ENCODE measurements at regions not wholly inside any gene's neighbourhood (a gene's known extent, or its start where the extent isn't known, plus 50 kb on each side); places are given as distances from the start of the nearest gene placed in this dataset.

DNA sequence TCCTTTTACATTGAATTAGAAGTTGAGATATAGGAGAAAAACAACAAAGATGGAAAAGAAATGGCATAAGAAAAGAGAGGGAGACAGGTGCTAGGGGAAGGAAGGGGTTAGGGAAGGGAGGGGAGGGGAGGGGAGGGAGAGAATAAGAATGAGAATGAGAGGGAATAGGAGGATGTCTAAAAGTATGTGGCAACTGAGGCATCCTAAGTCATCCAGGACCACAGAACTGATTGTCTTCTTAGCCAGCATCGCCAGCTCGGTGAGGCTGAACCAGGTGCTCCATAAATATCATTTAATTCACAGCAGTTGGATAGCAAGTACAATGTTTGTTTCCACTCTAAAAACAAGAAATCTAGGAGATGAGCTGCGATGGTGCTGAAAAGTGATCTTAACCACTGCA, 393.5 kb downstream of the TMEM182 start:
- TF ChIP-seq TAF1 (IDR thresholded peaks at IDR 0.05; ENCODE audit: borderline replicate concordance, insufficient read depth, low read length) (no peak), SIN3A (IDR thresholded peaks at IDR 0.05; ENCODE audit: borderline replicate concordance, insufficient read depth, low read length) (no peak), POLR2AphosphoS5 (IDR thresholded peaks at IDR 0.05; ENCODE audit: low read depth, low read length) (no peak), FOXP2 (optimal IDR thresholded peaks at IDR 0.05; ENCODE audit: borderline replicate concordance, extremely low read depth, extremely low read length, insufficient read depth) (no peak)

DNA sequence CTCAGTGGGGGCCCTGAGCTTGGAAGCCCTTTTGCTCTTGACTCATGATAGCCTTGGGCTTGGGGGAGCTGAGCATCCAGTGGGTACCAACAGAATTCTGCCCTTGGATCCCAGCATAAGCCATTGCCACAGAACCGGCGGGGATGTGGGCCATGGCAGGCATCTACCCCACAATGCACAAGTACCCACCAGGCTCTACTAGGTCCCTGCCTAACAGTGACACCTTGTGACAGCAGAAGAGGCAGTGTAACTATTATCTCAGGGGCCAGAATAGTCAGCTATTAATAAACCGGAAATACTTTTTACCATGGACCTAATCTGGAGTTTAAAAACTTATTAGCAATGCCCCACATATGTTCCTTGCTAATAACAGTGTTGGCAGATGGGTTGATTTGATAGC, 397.2 kb downstream of the TMEM182 start:
- TF ChIP-seq TAF1 (IDR thresholded peaks at IDR 0.05; ENCODE audit: borderline replicate concordance, insufficient read depth, low read length) (no peak), POLR2AphosphoS5 (IDR thresholded peaks at IDR 0.05; ENCODE audit: low read depth, low read length) (no peak), SIN3A (IDR thresholded peaks at IDR 0.05; ENCODE audit: borderline replicate concordance, insufficient read depth, low read length) (no peak), FOXP2 (optimal IDR thresholded peaks at IDR 0.05; ENCODE audit: borderline replicate concordance, extremely low read depth, extremely low read length, insufficient read depth) (no peak)
- TF ChIP-seq, protein P1, sequence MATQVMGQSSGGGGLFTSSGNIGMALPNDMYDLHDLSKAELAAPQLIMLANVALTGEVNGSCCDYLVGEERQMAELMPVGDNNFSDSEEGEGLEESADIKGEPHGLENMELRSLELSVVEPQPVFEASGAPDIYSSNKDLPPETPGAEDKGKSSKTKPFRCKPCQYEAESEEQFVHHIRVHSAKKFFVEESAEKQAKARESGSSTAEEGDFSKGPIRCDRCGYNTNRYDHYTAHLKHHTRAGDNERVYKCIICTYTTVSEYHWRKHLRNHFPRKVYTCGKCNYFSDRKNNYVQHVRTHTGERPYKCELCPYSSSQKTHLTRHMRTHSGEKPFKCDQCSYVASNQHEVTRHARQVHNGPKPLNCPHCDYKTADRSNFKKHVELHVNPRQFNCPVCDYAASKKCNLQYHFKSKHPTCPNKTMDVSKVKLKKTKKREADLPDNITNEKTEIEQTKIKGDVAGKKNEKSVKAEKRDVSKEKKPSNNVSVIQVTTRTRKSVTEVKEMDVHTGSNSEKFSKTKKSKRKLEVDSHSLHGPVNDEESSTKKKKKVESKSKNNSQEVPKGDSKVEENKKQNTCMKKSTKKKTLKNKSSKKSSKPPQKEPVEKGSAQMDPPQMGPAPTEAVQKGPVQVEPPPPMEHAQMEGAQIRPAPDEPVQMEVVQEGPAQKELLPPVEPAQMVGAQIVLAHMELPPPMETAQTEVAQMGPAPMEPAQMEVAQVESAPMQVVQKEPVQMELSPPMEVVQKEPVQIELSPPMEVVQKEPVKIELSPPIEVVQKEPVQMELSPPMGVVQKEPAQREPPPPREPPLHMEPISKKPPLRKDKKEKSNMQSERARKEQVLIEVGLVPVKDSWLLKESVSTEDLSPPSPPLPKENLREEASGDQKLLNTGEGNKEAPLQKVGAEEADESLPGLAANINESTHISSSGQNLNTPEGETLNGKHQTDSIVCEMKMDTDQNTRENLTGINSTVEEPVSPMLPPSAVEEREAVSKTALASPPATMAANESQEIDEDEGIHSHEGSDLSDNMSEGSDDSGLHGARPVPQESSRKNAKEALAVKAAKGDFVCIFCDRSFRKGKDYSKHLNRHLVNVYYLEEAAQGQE (IDR thresholded peaks at IDR 0.05; ENCODE audit: insufficient read depth in 1 of 2, low read depth in 2 of 2, low read length in 2 of 2), result no peak

GRCh38 chr2:103161456-103162289, 399.8 kb downstream of the TMEM182 start:
- TF ChIP-seq, protein P1 (IDR thresholded peaks at IDR 0.05; ENCODE audit: insufficient read depth in 1 of 2, low read depth in 2 of 2, low read length in 2 of 2), result no peak
- TF ChIP-seq POLR2AphosphoS5 (IDR thresholded peaks at IDR 0.05; ENCODE audit: low read depth, low read length), result no peak
- TF ChIP-seq FOXP2 (optimal IDR thresholded peaks at IDR 0.05; ENCODE audit: borderline replicate concordance, extremely low read depth, extremely low read length, insufficient read depth), result no peak
- no peak for TF ChIP-seq TAF1 (IDR thresholded peaks at IDR 0.05; ENCODE audit: borderline replicate concordance, insufficient read depth, low read length)
- TF ChIP-seq SIN3A (IDR thresholded peaks at IDR 0.05; ENCODE audit: borderline replicate concordance, insufficient read depth, low read length), result no peak

- no peak for TF ChIP-seq TAF1 (IDR thresholded peaks at IDR 0.05; ENCODE audit: borderline replicate concordance, insufficient read depth, low read length)
- TF ChIP-seq, protein P1 (IDR thresholded peaks at IDR 0.05; ENCODE audit: insufficient read depth in 1 of 2, low read depth in 2 of 2, low read length in 2 of 2), result no peak
- no peak for TF ChIP-seq FOXP2 (optimal IDR thresholded peaks at IDR 0.05; ENCODE audit: borderline replicate concordance, extremely low read depth, extremely low read length, insufficient read depth)
- no peak for TF ChIP-seq SIN3A (IDR thresholded peaks at IDR 0.05; ENCODE audit: borderline replicate concordance, insufficient read depth, low read length)
- TF ChIP-seq POLR2AphosphoS5 (IDR thresholded peaks at IDR 0.05; ENCODE audit: low read depth, low read length), result no peak
Measured at GRCh38 chr2:103164748-103165147, 402.9 kb downstream of the TMEM182 start.

DNA sequence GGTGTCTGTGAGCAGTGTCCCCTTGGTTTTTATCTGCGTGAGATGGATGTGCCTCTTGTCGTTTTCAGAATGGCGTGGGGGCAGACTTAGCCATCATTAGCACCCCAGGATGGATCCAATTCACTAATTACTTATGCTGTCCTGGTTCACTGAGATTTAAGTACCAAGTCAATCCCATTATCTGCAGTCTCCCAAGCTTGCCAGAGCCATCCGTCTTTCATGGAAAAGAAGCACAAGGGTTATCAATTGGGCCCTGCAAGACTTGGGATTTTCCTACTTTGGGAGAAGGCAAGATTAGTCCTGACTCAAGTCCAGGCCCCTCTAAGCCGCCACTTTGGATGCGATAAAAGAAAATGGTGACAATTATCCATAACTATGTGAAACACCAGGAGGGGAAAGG, 404.0 kb downstream of the TMEM182 start:
- TF ChIP-seq TAF1 (IDR thresholded peaks at IDR 0.05; ENCODE audit: borderline replicate concordance, insufficient read depth, low read length) (no peak), FOXP2 (optimal IDR thresholded peaks at IDR 0.05; ENCODE audit: borderline replicate concordance, extremely low read depth, extremely low read length, insufficient read depth) (no peak), SIN3A (IDR thresholded peaks at IDR 0.05; ENCODE audit: borderline replicate concordance, insufficient read depth, low read length) (no peak), POLR2AphosphoS5 (IDR thresholded peaks at IDR 0.05; ENCODE audit: low read depth, low read length) (no peak)
- TF ChIP-seq, protein P1 (IDR thresholded peaks at IDR 0.05; ENCODE audit: insufficient read depth in 1 of 2, low read depth in 2 of 2, low read length in 2 of 2), result no peak
